ENCODE measurements at regions not wholly inside any gene's neighbourhood (a gene's known extent, or its start where the extent isn't known, plus 50 kb on each side); places are given as distances from the start of the nearest gene placed in this dataset.

GRCh38 chr3:144821583-144821982 lies 850.0 kb downstream of the DIPK2A start:
- TF ChIP-seq POLR2A (IDR thresholded peaks at IDR 0.05) (no peak), CTCF (IDR thresholded peaks at IDR 0.05) (no peak), EP300 (IDR thresholded peaks at IDR 0.05) (no peak)

All from sigmoid colon (tissue), 4 donors.